ENCODE measurements at regions not wholly inside any gene's neighbourhood (a gene's known extent, or its start where the extent isn't known, plus 50 kb on each side); places are given as distances from the start of the nearest gene placed in this dataset.
A peak's percentile ranks its signal among the peaks of the same experiment; 100 is the strongest.

- no peaks in the 10 kb centered on the region for H3K4me1 ChIP-seq
- no peak overlapping the region for H3K4me3 ChIP-seq
- no peak overlapping the region for H3K27ac ChIP-seq
- TF ChIP-seq EP300 (IDR thresholded peaks at IDR 0.05) (no peak), CTCF (IDR thresholded peaks at IDR 0.05) (no peak), POLR2A (IDR thresholded peaks at IDR 0.05) (no peak)
- peaks cover 0 to 7% (median 0%) of the 10 kb centered on the region in 3 donors for H3K36me3 ChIP-seq
- H3K27me3 ChIP-seq, result no peaks in the 10 kb centered on the region
- DNase-seq (ENCODE audit: low spot score in 2 of 2), result no peak
- 74 to 82% methylated on average over 2 of the region's 2 CpGs for WGBS, 2 donors
- peaks cover 0 to 43% (median 3%) of the 10 kb centered on the region in 4 donors for H3K9me3 ChIP-seq
These were observed 88.7 kb downstream of the ASB1 start for GRCh38 chr2:238515377-238515776.

- Histone ChIP-seq H3K4me3 (no peak overlapping the region), H3K27ac (no peak overlapping the region), H3K36me3 (peaks cover 0 to 7% (median 0%) of the 10 kb centered on the region in 3 donors), H3K9me3 (peaks cover 0 to 43% (median 3%) of the 10 kb centered on the region in 4 donors), H3K27me3 (no peaks in the 10 kb centered on the region), H3K4me1 (no peaks in the 10 kb centered on the region)
- TF ChIP-seq POLR2A (IDR thresholded peaks at IDR 0.05), result no peak
- TF ChIP-seq EP300 (IDR thresholded peaks at IDR 0.05), result no peak
- WGBS, 2 donors, result 89 to 90% methylated on average over 1 of the region's 1 CpG
- no peak for DNase-seq (ENCODE audit: low spot score in 2 of 2)
These were observed 90.5 kb downstream of the ASB1 start for GRCh38 chr2:238517209-238517608.

- peaks cover 0 to 5% (median 0%) of the 10 kb centered on the region in 4 donors for H3K4me1 ChIP-seq
- TF ChIP-seq EP300 (IDR thresholded peaks at IDR 0.05), result peak in 1 of 2 donors; percentile 6
- TF ChIP-seq CTCF (IDR thresholded peaks at IDR 0.05), result no peak
- H3K4me3 ChIP-seq, result no peak overlapping the region
- peak in 1 of 2 donors; percentile 10 for DNase-seq (ENCODE audit: low spot score in 2 of 2)
- 65 to 72% methylated on average over 20 of the region's 20 CpGs for WGBS, 2 donors
- H3K9me3 ChIP-seq, result peaks cover 0 to 43% (median 3%) of the 10 kb centered on the region in 4 donors
- no peak overlapping the region for H3K27ac ChIP-seq
- H3K27me3 ChIP-seq, result no peaks in the 10 kb centered on the region
- peaks cover 0 to 7% (median 0%) of the 10 kb centered on the region in 3 donors for H3K36me3 ChIP-seq
These were observed 91.6 kb downstream of the ASB1 start for GRCh38 chr2:238518172-238518820.

GRCh38 chr2:238518821-238519186 lies 92.1 kb downstream of the ASB1 start:
- no peak for DNase-seq (ENCODE audit: low spot score in 2 of 2)
- WGBS, 2 donors, result 64 to 68% methylated on average over 7 of the region's 7 CpGs
- TF ChIP-seq EP300 (IDR thresholded peaks at IDR 0.05) (no peak), CTCF (IDR thresholded peaks at IDR 0.05) (no peak), POLR2A (IDR thresholded peaks at IDR 0.05) (no peak)
- Histone ChIP-seq H3K4me3 (no peak overlapping the region), H3K27me3 (no peaks in the 10 kb centered on the region), H3K36me3 (peaks cover 0 to 7% (median 0%) of the 10 kb centered on the region in 3 donors), H3K27ac (no peak overlapping the region), H3K4me1 (peaks cover 0 to 10% (median 0%) of the 10 kb centered on the region in 4 donors), H3K9me3 (peaks cover 0 to 43% (median 3%) of the 10 kb centered on the region in 4 donors)

- DNase-seq (ENCODE audit: low spot score in 2 of 2), result no peak
- H3K4me1 ChIP-seq, result peaks cover 0 to 12% (median 0%) of the 10 kb centered on the region in 4 donors
- no peak overlapping the region for H3K27ac ChIP-seq
- peaks cover 0 to 7% (median 0%) of the 10 kb centered on the region in 3 donors for H3K36me3 ChIP-seq
- H3K9me3 ChIP-seq, result peaks cover 0 to 36% (median 3%) of the 10 kb centered on the region in 4 donors
- no peak overlapping the region for H3K4me3 ChIP-seq
- 93 to 98% methylated on average over 1 of the region's 1 CpG for WGBS, 2 donors
- H3K27me3 ChIP-seq, result no peaks in the 10 kb centered on the region
- no peak for TF ChIP-seq POLR2A (IDR thresholded peaks at IDR 0.05)
- no peak for TF ChIP-seq CTCF (IDR thresholded peaks at IDR 0.05)
These were observed 93.7 kb downstream of the ASB1 start for GRCh38 chr2:238520359-238520886.

Measured in tibial nerve (tissue), 4 donors.